C4-2B (cell line): ENCODE measurements at regions not wholly inside any gene's neighbourhood (a gene's known extent, or its start where the extent isn't known, plus 50 kb on each side); places are given as distances from the start of the nearest gene placed in this dataset.

Source experiments
- CTCF ChIP-seq: fragments of 450-650 bp; conservative IDR thresholded peaks from 2 replicates; pipeline ENCODE4 v1.5.1; 2017; ENCODE audit warnings: mild to moderate bottlenecking
- ZFX ChIP-seq: fragments of 450-650 bp; IDR thresholded peaks from 2 replicates; pipeline ENCODE4 v1.6.1; 2017

- TF ChIP-seq CTCF (no peak), ZFX (no peak)
Observed at GRCh38 chr18:22683786-22684185, 249.3 kb upstream of the RBBP8 start.
